ENCODE measurements at regions not wholly inside any gene's neighbourhood (a gene's known extent, or its start where the extent isn't known, plus 50 kb on each side); places are given as distances from the start of the nearest gene placed in this dataset.

DNA sequence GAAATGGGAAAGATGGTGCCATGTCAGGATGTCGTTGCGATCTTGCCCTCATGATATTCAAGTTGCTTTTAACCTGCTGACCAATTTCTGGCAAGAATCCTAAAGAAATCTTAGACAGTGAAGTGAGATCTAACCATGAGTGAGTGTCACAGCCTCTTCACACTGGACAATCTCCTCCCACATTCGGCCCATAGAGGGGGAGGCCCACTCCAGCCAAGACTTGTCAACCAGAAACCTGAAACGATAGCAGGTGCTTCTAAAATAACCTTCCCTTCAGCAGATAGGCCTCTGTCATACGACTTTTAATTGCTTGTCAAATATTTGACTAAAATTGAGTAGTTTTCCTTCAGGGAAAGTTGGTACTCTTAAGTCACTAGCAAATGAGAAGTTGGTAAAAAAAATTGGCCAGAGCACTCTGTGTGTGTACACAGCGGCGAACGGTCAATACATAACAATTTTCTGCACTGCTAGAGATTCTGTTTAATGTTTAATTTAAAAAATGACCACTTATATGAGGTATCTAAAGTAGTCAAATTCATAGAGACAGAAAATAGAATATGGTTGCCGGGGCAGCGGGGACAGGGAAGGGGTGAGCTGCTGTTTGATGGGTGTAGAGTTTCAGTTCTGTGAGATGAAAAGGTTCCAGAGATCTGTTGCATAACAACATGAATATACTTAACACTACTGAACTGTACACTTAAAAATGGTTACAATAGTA lies 110.2 kb downstream of the VAPA start:
- H3K27ac ChIP-seq (ENCODE audit: low read depth in 1 of 2, low read length in 1 of 2): peak overlapping the region in 1 of 2 donors; percentile 60
- H3K9me3 ChIP-seq (ENCODE audit: control insufficient read depth in 4 of 4, insufficient read depth in 3 of 4, low read length in 3 of 4): no peaks in the 10 kb centered on the region
- peaks cover 0 to 21% (median 0%) of the 10 kb centered on the region in 5 donors for H3K4me1 ChIP-seq (ENCODE audit: control insufficient read depth in 5 of 5, insufficient read depth in 5 of 5, low read length in 5 of 5)
- no peaks in the 10 kb centered on the region for H3K36me3 ChIP-seq (ENCODE audit: control insufficient read depth in 4 of 4, insufficient read depth in 4 of 4, low read length in 4 of 4)
- H3K9ac ChIP-seq (ENCODE audit: insufficient read depth in 1 of 2, low read length in 2 of 2): no peak overlapping the region
- TF ChIP-seq, protein P1, sequence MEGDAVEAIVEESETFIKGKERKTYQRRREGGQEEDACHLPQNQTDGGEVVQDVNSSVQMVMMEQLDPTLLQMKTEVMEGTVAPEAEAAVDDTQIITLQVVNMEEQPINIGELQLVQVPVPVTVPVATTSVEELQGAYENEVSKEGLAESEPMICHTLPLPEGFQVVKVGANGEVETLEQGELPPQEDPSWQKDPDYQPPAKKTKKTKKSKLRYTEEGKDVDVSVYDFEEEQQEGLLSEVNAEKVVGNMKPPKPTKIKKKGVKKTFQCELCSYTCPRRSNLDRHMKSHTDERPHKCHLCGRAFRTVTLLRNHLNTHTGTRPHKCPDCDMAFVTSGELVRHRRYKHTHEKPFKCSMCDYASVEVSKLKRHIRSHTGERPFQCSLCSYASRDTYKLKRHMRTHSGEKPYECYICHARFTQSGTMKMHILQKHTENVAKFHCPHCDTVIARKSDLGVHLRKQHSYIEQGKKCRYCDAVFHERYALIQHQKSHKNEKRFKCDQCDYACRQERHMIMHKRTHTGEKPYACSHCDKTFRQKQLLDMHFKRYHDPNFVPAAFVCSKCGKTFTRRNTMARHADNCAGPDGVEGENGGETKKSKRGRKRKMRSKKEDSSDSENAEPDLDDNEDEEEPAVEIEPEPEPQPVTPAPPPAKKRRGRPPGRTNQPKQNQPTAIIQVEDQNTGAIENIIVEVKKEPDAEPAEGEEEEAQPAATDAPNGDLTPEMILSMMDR (IDR thresholded peaks at IDR 0.05; ENCODE audit: control extremely low read depth, extremely low read depth): no peak
- H3K4me3 ChIP-seq: no peak overlapping the region
- peak; percentile 63 to 81 (median 66) for DNase-seq
- 62 to 77% methylated on average over 10 of the region's 10 CpGs for whole genome bisulfite sequencing, 2 donors
- H3K27me3 ChIP-seq (ENCODE audit: control insufficient read depth in 3 of 3, insufficient read depth in 3 of 3, low read length in 2 of 3): no peaks in the 10 kb centered on the region
- ATAC-seq (ENCODE audit: insufficient read depth, low FRiP score): peak; percentile 29

DNA sequence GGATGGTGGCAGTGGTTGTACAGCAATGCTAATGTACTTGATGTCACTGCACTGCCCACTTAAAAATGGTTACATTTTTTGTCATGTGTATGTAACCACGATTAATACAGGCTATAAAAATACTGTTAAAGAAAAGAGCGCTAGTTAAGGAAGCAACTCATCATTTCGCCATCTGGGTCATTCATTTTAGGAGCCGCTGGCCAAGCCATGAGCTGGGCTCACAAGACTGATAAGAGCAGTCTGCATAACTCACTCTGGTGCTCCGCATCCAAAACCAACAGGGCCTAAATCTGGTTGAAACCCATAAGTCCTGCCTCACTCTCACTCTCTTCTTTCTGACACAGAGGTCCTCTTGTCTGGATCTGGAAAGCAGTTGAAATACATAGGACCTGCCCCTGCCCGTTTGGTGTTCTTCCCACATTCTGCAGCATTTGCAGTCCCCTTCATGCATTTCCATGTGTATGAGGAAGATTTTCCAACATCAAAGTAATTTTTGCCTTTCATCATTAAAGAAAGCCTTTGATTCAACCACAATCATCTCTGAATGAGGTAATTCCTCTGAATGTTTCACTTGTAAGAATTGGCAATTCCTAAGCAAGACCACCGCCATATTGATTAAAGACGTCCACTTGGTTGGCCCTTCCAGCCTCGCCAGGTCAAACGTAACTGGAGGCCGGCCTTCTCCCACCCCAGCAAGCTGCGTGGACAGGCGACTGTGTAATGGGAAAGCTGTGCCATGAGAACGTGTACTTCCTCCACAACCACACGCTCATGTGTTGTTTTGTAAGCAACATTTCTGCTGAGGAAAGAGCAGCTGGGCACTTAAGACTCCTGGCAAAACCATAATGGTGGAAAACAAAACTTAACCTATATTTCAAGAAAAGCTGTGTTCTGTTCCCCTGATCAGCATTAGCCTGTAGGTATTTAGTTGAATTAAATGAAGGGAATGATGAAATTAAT lies 112.2 kb downstream of the VAPA start:
- H3K27ac ChIP-seq (ENCODE audit: low read depth in 1 of 2, low read length in 1 of 2): no peak overlapping the region
- no peak for ATAC-seq (ENCODE audit: insufficient read depth, low FRiP score)

DNA sequence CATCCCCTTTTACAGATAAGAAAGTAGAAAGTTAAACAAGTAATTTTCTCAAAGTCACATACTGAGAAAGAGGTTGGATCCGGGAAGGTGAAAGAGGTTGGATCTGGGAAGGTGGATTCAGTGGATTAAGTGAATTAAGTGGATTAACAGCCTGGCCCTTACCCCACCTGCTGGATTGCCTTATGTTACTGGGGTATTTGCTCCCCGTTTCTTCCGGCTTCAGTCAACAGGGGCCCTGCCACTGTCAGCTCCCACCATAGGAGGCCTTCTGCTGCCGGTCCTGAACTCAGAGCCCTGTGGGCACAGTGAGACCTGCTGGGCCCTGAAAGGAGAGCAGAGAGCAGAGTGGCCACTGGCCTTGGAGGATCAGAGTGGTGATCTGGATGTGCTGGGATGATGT lies 113.2 kb downstream of the VAPA start:
- TF ChIP-seq, protein P1 (IDR thresholded peaks at IDR 0.05; ENCODE audit: control extremely low read depth, extremely low read depth): no peak
- H3K9ac ChIP-seq (ENCODE audit: insufficient read depth in 1 of 2, low read length in 2 of 2): no peak overlapping the region
- WGBS, 2 donors: 89 to 94% methylated on average over 4 of the region's 4 CpGs
- ATAC-seq (ENCODE audit: insufficient read depth, low FRiP score) (no peak), DNase-seq (no peak)
- H3K27ac ChIP-seq (ENCODE audit: low read depth in 1 of 2, low read length in 1 of 2): no peak overlapping the region
- H3K4me3 ChIP-seq: no peak overlapping the region
- no peaks in the 10 kb centered on the region for H3K27me3 ChIP-seq (ENCODE audit: control insufficient read depth in 3 of 3, insufficient read depth in 3 of 3, low read length in 2 of 3)
- peaks cover 0 to 21% (median 11%) of the 10 kb centered on the region in 5 donors for H3K4me1 ChIP-seq (ENCODE audit: control insufficient read depth in 5 of 5, insufficient read depth in 5 of 5, low read length in 5 of 5)
- no peaks in the 10 kb centered on the region for H3K36me3 ChIP-seq (ENCODE audit: control insufficient read depth in 4 of 4, insufficient read depth in 4 of 4, low read length in 4 of 4)
- H3K9me3 ChIP-seq (ENCODE audit: control insufficient read depth in 4 of 4, insufficient read depth in 3 of 4, low read length in 3 of 4): no peaks in the 10 kb centered on the region

More for the DNA sequence above, 112.2 kb downstream of the VAPA start:
- no peaks in the 10 kb centered on the region for H3K27me3 ChIP-seq (ENCODE audit: control insufficient read depth in 3 of 3, insufficient read depth in 3 of 3, low read length in 2 of 3)
- 84 to 88% methylated on average over 15 of the region's 15 CpGs for WGBS, 2 donors
- TF ChIP-seq, protein P1 (IDR thresholded peaks at IDR 0.05; ENCODE audit: control extremely low read depth, extremely low read depth): no peak
- peaks cover 0 to 21% (median 11%) of the 10 kb centered on the region in 5 donors for H3K4me1 ChIP-seq (ENCODE audit: control insufficient read depth in 5 of 5, insufficient read depth in 5 of 5, low read length in 5 of 5)
- no peaks in the 10 kb centered on the region for H3K36me3 ChIP-seq (ENCODE audit: control insufficient read depth in 4 of 4, insufficient read depth in 4 of 4, low read length in 4 of 4)
- H3K9ac ChIP-seq (ENCODE audit: insufficient read depth in 1 of 2, low read length in 2 of 2): no peak overlapping the region
- H3K4me3 ChIP-seq: no peak overlapping the region
- DNase-seq: peak in 1 of 3 donors; percentile 45
- no peaks in the 10 kb centered on the region for H3K9me3 ChIP-seq (ENCODE audit: control insufficient read depth in 4 of 4, insufficient read depth in 3 of 4, low read length in 3 of 4)
